Astrocyte of the spinal cord (primary cell): ENCODE measurements at regions not wholly inside any gene's neighbourhood (a gene's known extent, or its start where the extent isn't known, plus 50 kb on each side); places are given as distances from the start of the nearest gene placed in this dataset.

Experiments
- DNase-seq: peaks from one replicate; pipeline ENCODE4 v3.0.0; 2011; ENCODE audit warnings: low read depth, low spot score
- H3K4me3 ChIP-seq: 2 replicates; pipeline ENCODE4 v1.5.1; 2011; ENCODE audit warnings: low read depth, mild to moderate bottlenecking, low read length, moderate library complexity
- CTCF ChIP-seq: IDR thresholded peaks from 2 replicates; pipeline ENCODE4 v1.5.1; 2012; ENCODE audit warnings: low read depth, mild to moderate bottlenecking, low read length, inconsistent platforms
- in situ Hi-C: cut with HindIII; loops from 2 replicates; pipeline ENCODE4 v1.10.0; 2017; ENCODE audit warnings: low sequenced_read_pairs

GRCh38 chr2:239582476-239582875, 181.7 kb upstream of the HDAC4 start:
- in situ Hi-C loops = no loop called here
- no peak for TF ChIP-seq CTCF
- no peak for DNase-seq
- no peak overlapping the region for H3K4me3 ChIP-seq

GRCh38 chr2:239581352-239581901, 180.6 kb upstream of the HDAC4 start:
- DNase-seq = no peak
- no peak for TF ChIP-seq CTCF
- H3K4me3 ChIP-seq = no peak overlapping the region
- in situ Hi-C loops = no loop called here

DNA sequence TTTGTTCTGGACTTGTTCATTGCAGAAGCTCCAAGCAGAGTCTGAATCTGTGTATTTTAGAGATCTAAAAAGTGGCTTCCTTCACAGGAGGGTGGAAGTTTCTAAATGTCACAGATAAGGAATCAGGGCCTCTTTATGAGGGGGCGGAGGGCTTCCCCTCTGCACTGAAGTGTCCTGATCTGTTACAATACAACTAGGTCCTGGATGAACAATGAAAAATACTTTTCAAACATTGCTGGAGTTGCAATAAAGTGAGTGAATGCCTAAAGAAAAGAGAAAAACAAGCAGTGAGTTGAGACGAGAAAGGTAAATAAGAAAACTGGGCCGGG, 179.3 kb upstream of the HDAC4 start:
- in situ Hi-C loops = no loop called here
- no peak for DNase-seq
- no peak for TF ChIP-seq CTCF
- no peak overlapping the region for H3K4me3 ChIP-seq

DNA sequence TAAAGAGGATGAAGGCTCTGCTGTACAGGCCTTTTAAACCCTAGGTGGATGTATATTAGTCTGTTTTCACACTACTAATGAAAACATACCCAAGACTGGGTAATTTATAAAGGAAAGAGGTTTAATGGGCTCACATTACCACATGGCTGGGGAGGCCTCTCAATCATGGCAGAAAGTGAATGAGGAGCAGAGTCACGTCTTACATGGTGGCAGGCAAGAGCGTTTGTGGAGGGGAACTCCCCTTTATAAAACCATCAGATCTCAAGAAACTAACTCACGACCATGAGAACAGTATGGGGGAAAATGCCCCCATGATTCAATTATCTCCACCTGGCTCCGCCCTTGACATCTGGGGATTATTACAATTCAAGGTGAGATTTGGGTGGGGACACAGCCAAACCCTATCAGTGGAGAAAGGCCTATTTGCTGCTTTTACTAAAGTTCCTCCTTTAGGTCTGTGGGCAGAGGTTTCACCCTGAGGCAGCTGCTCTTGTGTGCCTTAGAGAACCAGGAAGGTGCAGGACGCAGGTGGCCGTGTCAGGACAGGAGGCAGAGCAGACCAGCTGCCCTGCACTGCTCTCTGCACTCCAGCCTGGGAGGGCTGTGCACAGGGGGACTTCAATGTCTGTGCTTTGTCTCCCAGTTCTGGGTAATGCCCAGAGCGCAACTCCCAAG, 178.8 kb upstream of the HDAC4 start:
- TF ChIP-seq CTCF = no peak
- in situ Hi-C loops = no loop called here
- H3K4me3 ChIP-seq = no peak overlapping the region
- no peak for DNase-seq

- H3K4me3 ChIP-seq = no peak overlapping the region
- no peak for DNase-seq
- in situ Hi-C loops = no loop called here
- TF ChIP-seq CTCF = no peak
These were observed 178.3 kb upstream of the HDAC4 start for GRCh38 chr2:239579081-239579480.

- H3K4me3 ChIP-seq = no peak overlapping the region
- TF ChIP-seq CTCF = no peak
- no peak for DNase-seq
- in situ Hi-C loops = no loop called here
These were observed 177.6 kb upstream of the HDAC4 start for GRCh38 chr2:239578381-239578780.
